ENCODE measurements at regions not wholly inside any gene's neighbourhood (a gene's known extent, or its start where the extent isn't known, plus 50 kb on each side); places are given as distances from the start of the nearest gene placed in this dataset.

DNA sequence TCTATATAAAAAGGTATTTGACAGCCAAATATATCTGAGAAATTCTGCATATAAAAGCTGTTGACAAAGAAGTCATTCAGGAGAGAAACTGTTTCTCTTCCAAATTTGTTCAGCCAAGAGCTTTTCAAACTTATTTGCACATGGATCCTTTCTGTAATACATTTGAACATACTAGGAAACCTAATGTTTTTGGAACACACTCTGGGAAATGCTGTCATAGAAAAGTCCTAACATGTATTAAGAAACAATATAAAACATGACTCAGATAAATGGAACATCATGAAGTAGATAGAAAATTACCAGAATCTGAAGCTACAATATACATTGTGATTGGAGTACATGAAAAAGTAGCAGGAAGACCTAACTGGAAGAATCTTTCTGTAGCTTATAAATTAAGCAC lies 781.5 kb upstream of the EPHA5 start:
- H3K27me3 ChIP-seq (ENCODE audit: insufficient read depth in 3 of 3, low read length in 2 of 3): no peaks in the 10 kb centered on the region
- intact Hi-C loops (cut with DNase I): no loop called here

DNA sequence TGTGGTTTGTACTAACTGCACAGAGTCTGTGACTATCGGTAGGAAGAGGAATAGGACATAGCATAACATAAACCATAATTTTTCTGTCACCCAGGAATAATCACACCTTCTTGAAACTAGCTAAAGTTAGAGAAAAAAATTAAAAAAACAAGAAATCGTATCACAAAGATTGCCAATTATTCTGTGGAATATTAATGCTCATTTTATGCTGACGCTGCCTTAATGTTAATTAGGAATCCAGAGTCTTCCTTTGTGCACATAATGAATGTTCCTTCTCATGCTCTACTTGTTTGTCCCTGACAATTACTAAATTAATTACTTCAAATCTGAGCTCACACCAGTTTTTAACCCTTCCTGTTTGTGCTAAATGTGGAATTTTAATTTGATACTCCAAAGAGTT lies 772.7 kb upstream of the EPHA5 start:
- H3K4me1 ChIP-seq: no peaks in the 10 kb centered on the region
- H3K27ac ChIP-seq: no peak overlapping the region
- H3K9me3 ChIP-seq: no peaks in the 10 kb centered on the region
- WGBS, 3 donors: 67 to 83% (median 74%) methylated on average over 3 of the region's 3 CpGs
- ATAC-seq (no peak), DNase-seq (no peak)
- no peaks in the 10 kb centered on the region for H3K36me3 ChIP-seq (ENCODE audit: insufficient read depth in 1 of 2, low read depth in 1 of 2)
- TF ChIP-seq, protein P1, sequence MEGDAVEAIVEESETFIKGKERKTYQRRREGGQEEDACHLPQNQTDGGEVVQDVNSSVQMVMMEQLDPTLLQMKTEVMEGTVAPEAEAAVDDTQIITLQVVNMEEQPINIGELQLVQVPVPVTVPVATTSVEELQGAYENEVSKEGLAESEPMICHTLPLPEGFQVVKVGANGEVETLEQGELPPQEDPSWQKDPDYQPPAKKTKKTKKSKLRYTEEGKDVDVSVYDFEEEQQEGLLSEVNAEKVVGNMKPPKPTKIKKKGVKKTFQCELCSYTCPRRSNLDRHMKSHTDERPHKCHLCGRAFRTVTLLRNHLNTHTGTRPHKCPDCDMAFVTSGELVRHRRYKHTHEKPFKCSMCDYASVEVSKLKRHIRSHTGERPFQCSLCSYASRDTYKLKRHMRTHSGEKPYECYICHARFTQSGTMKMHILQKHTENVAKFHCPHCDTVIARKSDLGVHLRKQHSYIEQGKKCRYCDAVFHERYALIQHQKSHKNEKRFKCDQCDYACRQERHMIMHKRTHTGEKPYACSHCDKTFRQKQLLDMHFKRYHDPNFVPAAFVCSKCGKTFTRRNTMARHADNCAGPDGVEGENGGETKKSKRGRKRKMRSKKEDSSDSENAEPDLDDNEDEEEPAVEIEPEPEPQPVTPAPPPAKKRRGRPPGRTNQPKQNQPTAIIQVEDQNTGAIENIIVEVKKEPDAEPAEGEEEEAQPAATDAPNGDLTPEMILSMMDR (IDR thresholded peaks at IDR 0.05): no peak
- H3K4me3 ChIP-seq: no peak overlapping the region
- intact Hi-C loops (cut with DNase I): no loop called here
- H3K27me3 ChIP-seq (ENCODE audit: insufficient read depth in 3 of 3, low read length in 2 of 3): no peaks in the 10 kb centered on the region

More for the DNA sequence above, 781.5 kb upstream of the EPHA5 start:
- Histone ChIP-seq H3K4me3 (no peak overlapping the region), H3K4me1 (no peaks in the 10 kb centered on the region), H3K27ac (no peak overlapping the region), H3K9me3 (no peaks in the 10 kb centered on the region), H3K36me3 (ENCODE audit: insufficient read depth in 1 of 2, low read depth in 1 of 2) (no peaks in the 10 kb centered on the region)
- no peak for ATAC-seq
- DNase-seq: no peak
- TF ChIP-seq, protein P1 (IDR thresholded peaks at IDR 0.05): no peak

DNA sequence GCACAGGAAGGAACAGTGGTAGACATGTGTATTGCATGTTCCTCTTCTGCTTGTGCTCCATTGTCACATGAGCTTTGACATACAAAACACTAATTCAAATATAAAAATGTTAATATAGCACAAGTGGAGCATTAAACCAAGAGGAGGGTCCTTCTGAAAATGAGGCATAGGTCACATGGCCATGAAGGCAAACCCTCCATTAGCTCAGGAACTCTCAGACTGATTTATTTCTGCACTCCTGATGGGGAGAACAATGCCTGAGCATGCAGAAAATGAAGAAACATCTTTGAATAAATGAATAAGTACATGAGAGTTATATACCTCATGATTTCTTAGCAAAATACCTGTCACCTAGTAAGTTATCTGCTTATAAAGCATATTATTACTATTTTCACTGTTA lies 769.2 kb upstream of the EPHA5 start:
- H3K9me3 ChIP-seq: no peaks in the 10 kb centered on the region
- H3K27ac ChIP-seq: no peak overlapping the region
- DNase-seq (no peak), ATAC-seq (no peak)
- H3K27me3 ChIP-seq (ENCODE audit: insufficient read depth in 3 of 3, low read length in 2 of 3): no peaks in the 10 kb centered on the region
- intact Hi-C loops (cut with DNase I): no loop called here
- H3K4me1 ChIP-seq: no peaks in the 10 kb centered on the region
- TF ChIP-seq, protein P1 (IDR thresholded peaks at IDR 0.05): no peak
- no peak overlapping the region for H3K4me3 ChIP-seq
- H3K36me3 ChIP-seq (ENCODE audit: insufficient read depth in 1 of 2, low read depth in 1 of 2): no peaks in the 10 kb centered on the region

DNA sequence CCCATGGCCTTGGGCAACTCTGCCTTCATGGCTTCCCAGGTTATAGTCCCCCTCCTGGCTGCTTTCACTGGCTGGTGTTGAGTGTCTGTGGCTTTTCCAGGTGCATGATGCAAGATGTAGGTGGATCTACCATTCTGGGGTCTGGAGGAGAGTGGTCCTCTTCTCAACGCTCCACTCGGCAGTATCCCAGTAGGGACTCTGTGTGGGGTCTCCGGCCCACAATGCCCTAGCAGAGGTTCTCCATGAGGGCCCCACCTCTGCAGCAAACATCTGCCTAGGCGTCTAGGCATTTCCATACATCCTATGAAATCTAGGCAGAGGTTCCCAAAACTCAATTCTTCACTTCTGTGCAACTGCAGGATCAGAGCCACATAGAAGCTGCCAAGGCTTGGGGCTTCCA lies 763.4 kb upstream of the EPHA5 start:
- intact Hi-C loops (cut with DNase I): no loop called here
- DNase-seq: no peak
- no peak for ATAC-seq
- Histone ChIP-seq H3K4me1 (no peaks in the 10 kb centered on the region), H3K4me3 (no peak overlapping the region), H3K36me3 (ENCODE audit: insufficient read depth in 1 of 2, low read depth in 1 of 2) (no peaks in the 10 kb centered on the region), H3K9me3 (no peaks in the 10 kb centered on the region), H3K27ac (no peak overlapping the region), H3K27me3 (ENCODE audit: insufficient read depth in 3 of 3, low read length in 2 of 3) (no peaks in the 10 kb centered on the region)
- 77 to 80% (median 78%) methylated on average over 4 of the region's 4 CpGs for WGBS, 3 donors
- TF ChIP-seq, protein P1 (IDR thresholded peaks at IDR 0.05): no peak

DNA sequence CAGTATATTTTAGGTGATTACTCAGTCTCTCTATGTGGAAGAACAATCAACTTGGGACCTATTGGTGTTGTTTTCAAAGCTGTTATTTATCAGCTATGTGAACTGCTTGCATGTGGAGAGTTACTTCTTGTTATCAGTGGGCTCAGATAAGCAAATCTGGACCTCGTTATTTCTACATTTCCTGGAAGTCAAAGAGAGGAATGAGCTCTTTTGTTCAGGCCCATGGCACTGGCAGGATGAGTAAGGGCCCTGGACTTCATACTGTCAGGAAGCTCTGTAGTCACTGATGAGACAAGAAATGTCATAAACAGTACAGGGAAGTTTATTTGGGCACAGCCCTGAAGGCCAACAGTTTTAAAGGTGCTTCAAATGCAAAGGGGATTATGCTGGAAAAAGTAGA lies 760.6 kb upstream of the EPHA5 start:
- Histone ChIP-seq H3K4me1 (no peaks in the 10 kb centered on the region), H3K27ac (no peak overlapping the region), H3K4me3 (no peak overlapping the region), H3K36me3 (ENCODE audit: insufficient read depth in 1 of 2, low read depth in 1 of 2) (no peaks in the 10 kb centered on the region), H3K27me3 (ENCODE audit: insufficient read depth in 3 of 3, low read length in 2 of 3) (no peaks in the 10 kb centered on the region), H3K9me3 (no peaks in the 10 kb centered on the region)
- WGBS, 3 donors: 41 to 59% (median 52%) methylated on average over 1 of the region's 1 CpG
- ATAC-seq: no peak
- TF ChIP-seq, protein P1 (IDR thresholded peaks at IDR 0.05): no peak
- DNase-seq: no peak
- intact Hi-C loops (cut with DNase I): no loop called here
